ENCODE measurements at regions not wholly inside any gene's neighbourhood (a gene's known extent, or its start where the extent isn't known, plus 50 kb on each side); places are given as distances from the start of the nearest gene placed in this dataset.
"Not testable (repeated sequence)": the region's sequence is repeated elsewhere in the genome, so short reads cannot be mapped to it uniquely, and the experiment has no call there.

DNA sequence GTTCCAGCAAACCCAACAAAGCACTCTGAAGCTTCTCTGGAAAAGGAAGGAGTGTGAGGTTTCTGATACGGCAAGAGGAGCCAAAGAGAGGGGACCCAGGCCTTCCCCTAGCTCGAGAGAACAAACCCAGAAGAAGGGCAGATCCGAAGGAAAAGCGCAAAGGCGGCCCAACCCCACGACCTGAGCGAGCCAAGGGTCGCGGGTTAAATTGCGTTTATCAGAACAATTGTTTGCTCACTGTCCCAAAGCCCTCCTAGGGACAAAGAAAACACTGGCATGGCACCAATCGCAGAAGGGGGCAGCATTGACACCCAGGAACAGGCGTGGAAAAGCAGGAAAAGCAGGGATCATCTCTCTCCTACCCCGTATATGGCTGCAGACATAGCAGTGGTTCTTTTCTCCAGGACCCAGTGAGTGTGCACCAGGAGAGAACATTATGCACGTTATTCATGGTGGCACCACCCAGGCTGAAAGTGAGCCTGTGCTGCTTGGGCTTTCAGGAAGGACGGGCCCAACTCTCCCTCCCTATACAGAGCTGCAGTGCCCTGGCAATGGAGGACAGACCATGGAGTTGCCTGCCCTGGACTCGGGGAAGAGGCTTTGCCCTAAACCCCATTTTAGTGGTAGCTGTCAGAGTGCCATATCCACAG lies 167.0 kb downstream of the FAM72C start:
- in situ Hi-C loops (cut with MboI; ENCODE audit: low pct_unique_long_range_greater_than_20kb, low sequenced_read_pairs, unreplicated experiment); DNase-seq (ENCODE audit: low spot score): not testable (repeated sequence)

DNA sequence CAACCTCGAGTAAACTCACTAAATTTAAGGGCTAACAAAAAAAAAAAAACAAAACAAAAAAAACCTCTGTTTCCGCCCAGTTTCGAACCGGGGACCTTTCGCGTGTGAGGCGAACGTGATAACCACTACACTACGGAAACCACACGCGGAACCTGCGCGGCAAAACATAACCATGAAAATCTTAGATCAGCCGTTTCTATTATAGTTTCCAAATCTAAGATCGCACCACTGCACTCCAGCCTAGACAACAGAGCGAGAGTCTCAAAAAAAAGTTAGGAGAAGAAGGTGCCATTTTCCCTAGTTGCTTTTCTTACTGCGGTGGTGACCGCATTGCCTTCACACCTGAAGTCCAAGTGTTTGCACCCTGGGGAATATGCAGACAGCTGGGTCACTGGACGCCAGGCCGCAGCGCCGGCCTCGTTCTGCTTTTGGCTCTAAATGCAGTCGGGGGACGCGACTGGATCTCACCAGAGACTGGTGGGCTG lies 167.8 kb downstream of the FAM72C start:
- in situ Hi-C loops (cut with MboI; ENCODE audit: low pct_unique_long_range_greater_than_20kb, low sequenced_read_pairs, unreplicated experiment); DNase-seq (ENCODE audit: low spot score): not testable (repeated sequence)

- DNase-seq (ENCODE audit: low spot score); in situ Hi-C loops (cut with MboI; ENCODE audit: low pct_unique_long_range_greater_than_20kb, low sequenced_read_pairs, unreplicated experiment): not testable (repeated sequence)
Observed at GRCh38 chr1:143803095-143803494, 168.7 kb downstream of the FAM72C start.

DNA sequence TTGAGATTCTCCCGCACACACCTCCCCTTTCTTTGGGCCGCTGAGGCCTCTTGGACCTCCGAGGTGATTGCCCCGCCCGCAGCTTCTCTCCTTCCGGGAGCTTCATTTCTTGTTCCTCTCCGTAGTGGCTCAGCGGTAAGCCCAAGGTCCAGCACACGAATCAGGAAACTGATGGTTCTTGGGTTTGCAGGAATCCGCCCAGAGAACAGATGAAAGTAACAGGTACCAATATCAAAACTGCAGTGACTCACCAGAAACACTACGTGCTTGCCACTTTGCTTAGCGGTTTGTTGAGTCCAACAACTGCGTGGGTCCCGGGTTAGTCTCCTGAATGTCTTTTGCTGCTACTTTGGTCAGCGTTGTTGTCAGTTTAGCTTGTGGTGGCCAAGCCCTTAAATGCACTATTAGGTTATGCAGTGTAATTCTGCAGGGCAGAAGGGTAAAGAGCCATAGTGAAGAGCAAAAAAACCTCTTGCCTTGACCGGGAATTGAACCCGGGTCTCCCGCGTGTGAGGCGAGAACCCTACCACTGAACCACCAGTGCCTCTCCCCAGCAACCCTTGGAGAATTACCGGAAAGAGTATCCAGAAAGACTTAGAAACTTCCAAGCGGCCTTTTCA lies 172.1 kb downstream of the FAM72C start:
- in situ Hi-C loops (cut with MboI; ENCODE audit: low pct_unique_long_range_greater_than_20kb, low sequenced_read_pairs, unreplicated experiment); DNase-seq (ENCODE audit: low spot score): not testable (repeated sequence)

- in situ Hi-C loops (cut with MboI; ENCODE audit: low pct_unique_long_range_greater_than_20kb, low sequenced_read_pairs, unreplicated experiment); DNase-seq (ENCODE audit: low spot score): not testable (repeated sequence)
Observed at GRCh38 chr1:143796369-143796768, 175.4 kb downstream of the FAM72C start.

DNA sequence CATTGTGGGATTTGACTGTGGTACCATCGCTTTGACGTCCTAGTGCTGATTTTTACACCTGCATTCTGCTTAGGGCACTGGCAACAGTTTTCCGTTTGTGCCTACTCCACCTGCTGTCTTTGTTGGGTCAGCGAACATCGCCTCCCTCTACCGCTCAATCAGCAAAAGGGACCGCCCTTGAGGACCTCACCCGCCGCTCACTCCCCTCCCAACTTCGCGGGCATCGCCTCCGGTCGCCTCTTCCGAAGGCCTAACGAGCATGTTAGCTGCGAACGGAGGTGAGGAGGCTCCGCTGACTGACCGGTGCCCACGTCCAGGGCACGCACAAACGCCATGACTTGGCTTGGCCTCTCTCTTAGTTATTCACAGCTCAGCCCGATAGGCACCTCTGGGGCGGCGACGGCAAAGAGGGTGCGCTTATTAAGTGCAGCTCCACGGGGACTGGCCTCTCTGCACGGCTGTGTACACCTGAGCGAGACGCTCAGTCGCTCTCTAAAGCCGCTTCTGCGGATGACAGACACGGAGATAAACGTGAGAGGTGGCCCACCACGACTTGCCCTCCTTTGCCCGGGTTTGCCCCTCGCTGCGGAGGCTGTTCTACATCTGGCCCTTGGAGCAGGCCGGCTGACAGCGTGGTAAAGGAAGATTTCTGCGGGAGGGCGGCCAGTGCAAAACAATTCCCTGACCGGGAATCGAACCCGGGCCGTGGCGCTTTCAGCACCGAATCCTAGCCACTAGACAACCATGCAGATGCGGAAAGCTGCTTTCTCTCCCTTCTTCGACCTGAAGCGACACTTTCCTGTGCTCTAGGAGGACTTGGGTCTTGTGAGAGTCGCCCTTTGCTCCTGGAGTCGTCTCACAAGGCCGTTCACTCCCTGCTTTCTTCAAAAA lies 179.5 kb downstream of the FAM72C start:
- in situ Hi-C loops (cut with MboI; ENCODE audit: low pct_unique_long_range_greater_than_20kb, low sequenced_read_pairs, unreplicated experiment); DNase-seq (ENCODE audit: low spot score): not testable (repeated sequence)

GRCh38 chr1:143786381-143786780 lies 185.4 kb downstream of the FAM72C start:
- DNase-seq (ENCODE audit: low spot score); in situ Hi-C loops (cut with MboI; ENCODE audit: low pct_unique_long_range_greater_than_20kb, low sequenced_read_pairs, unreplicated experiment): not testable (repeated sequence)

GRCh38 chr1:143785883-143786282 lies 185.9 kb downstream of the FAM72C start:
- in situ Hi-C loops (cut with MboI; ENCODE audit: low pct_unique_long_range_greater_than_20kb, low sequenced_read_pairs, unreplicated experiment); DNase-seq (ENCODE audit: low spot score): not testable (repeated sequence)

DNA sequence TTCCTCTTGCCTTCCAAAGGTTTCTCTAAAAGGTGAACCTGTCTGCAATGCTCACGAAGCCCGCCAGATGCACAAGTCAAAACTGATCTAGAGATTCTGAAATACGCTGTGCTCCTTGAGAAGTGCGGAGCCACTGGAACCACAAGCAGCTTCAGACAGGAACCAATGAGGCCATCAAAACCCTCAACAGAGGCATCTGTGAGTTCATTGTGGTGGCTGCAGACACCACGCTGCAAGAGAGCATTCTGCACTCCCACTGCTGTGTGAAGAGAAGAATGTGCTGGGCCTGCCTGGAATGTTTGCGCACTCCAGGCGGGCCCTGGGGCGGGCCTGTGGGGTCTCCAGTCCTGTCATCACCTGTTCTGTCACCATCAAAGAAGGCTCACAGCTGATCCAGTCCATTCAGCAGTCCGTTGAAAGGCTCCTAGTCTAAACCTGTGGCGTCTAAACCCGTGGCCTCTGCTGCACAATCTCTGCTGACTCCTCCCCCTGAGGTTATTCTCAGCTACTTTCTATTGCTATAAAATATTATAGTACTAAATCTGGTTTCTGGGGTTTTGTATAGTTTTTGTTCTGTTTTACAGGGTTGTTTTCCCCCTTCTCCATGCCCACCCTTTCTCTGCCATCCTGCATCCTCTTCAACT lies 187.4 kb downstream of the FAM72C start:
- in situ Hi-C loops (cut with MboI; ENCODE audit: low pct_unique_long_range_greater_than_20kb, low sequenced_read_pairs, unreplicated experiment); DNase-seq (ENCODE audit: low spot score): not testable (repeated sequence)

DNA sequence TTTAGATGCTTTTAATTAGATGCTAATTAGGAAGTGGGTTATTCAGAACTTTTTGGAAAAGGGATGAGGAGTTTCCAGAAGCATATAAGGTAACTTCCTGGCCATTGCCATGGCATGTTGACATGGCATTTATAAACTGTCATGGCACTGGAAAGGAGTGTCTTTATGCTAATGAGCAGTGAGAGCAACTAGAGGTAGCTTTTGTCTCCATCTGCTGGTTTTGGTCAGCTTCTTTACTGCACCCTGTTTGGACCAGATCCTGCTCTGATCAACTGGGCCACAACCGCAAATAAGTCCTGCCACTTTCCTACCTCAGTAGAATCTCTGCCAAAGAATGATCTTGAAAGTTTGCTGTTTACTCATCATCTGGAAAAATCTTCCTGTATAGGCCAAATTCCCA lies 193.6 kb downstream of the FAM72C start:
- in situ Hi-C loops (cut with MboI; ENCODE audit: low pct_unique_long_range_greater_than_20kb, low sequenced_read_pairs, unreplicated experiment); DNase-seq (ENCODE audit: low spot score): not testable (repeated sequence)

DNA sequence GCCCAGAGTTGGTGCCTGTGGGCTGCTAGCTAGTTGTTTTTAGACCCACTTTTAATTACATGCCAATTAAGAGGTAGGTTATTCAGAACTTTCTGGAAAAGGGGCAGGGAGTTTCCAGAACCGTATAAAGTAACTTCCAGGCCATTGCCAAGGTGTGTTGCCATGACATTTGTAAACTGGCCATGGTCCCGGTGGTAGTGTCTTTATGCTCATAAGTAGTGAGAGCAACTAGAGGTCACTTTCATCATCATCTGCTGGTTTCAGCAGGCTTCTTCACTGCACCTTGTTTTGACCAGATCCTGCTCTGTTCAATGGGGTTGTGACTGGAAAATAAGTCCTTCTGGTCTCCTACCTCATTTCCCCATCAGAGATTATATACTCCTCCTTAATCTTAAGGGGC lies 207.0 kb downstream of the FAM72C start:
- in situ Hi-C loops (cut with MboI; ENCODE audit: low pct_unique_long_range_greater_than_20kb, low sequenced_read_pairs, unreplicated experiment): not testable (repeated sequence)

GRCh38 chr1:143760366-143760765 lies 211.4 kb downstream of the FAM72C start:
- in situ Hi-C loops (cut with MboI; ENCODE audit: low pct_unique_long_range_greater_than_20kb, low sequenced_read_pairs, unreplicated experiment); DNase-seq (ENCODE audit: low spot score): not testable (repeated sequence)

More for the DNA sequence above, 207.0 kb downstream of the FAM72C start:
- DNase-seq (ENCODE audit: low spot score): not testable (repeated sequence)

DNA sequence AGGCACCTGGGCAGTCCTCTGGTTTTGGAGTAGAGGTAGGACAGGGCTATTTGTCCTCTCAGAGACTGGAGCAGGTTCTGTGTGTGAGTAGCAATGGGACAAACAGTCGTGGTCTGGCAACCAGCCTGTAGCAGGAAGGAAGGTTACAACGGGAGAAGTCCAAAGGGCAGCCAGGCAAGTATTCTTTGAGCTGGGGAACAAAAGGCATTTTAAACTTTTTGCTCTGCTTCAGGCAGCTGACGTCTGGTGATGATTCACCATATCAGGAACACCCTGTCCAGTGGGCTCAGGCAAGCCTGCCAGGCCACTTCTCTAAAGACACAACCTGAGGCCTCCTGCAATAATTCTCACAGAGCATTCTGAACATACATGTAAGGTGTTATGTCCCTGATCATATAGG lies 215.8 kb downstream of the FAM72C start:
- in situ Hi-C loops (cut with MboI; ENCODE audit: low pct_unique_long_range_greater_than_20kb, low sequenced_read_pairs, unreplicated experiment): not testable (repeated sequence)

More for the DNA sequence above, 215.8 kb downstream of the FAM72C start:
- not testable (repeated sequence) for DNase-seq (ENCODE audit: low spot score)
